NT2/D1 (cell line): ENCODE measurements at regions not wholly inside any gene's neighbourhood (a gene's known extent, or its start where the extent isn't known, plus 50 kb on each side); places are given as distances from the start of the nearest gene placed in this dataset.

Source experiments
- YY1 ChIP-seq: IDR thresholded peaks from 2 replicates; pipeline ENCODE4 v1.6.1; 2011; ENCODE audit not compliant: insufficient read length, insufficient read depth
- ZNF274 ChIP-seq: IDR thresholded peaks from 2 replicates; pipeline ENCODE4 v1.6.1; 2011; ENCODE audit warnings: mild to moderate bottlenecking, low read depth, low read length

GRCh38 chr4:166637816-166638215 is 596.5 kb downstream of the SPOCK3 start:
- no peak for TF ChIP-seq ZNF274
- no peak for TF ChIP-seq YY1
